HG03064 (cell line): ENCODE measurements at regions not wholly inside any gene's neighbourhood (a gene's known extent, or its start where the extent isn't known, plus 50 kb on each side); places are given as distances from the start of the nearest gene placed in this dataset.
"Not testable (repeated sequence)": the region's sequence is repeated elsewhere in the genome, so short reads cannot be mapped to it uniquely, and the experiment has no call there.

Experiments
- ATAC-seq: cut with Tn5 transposase; IDR thresholded peaks from one replicate; pipeline ENCODE4 v1.9.1; 2021; ENCODE audit warnings: low read depth; ENCODE audit not compliant: unreplicated experiment

DNA sequence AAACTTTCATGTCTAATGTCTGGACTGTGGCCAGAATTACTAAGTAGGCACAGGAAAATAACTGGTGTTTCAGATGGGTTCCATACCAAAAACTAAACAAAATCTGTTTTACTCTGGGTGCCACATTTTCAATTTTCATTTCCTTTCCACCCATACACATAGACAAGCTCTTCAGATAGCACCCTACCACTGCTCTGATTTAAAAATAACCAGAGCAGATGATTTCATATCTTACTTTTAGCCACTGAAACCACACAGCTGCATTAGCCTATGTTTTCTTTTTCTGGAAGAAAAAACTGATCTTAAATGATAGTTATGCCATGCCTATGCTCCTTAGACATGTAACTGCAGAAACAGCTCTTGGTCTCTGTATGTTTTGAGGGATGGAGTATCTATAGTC is 647.6 kb downstream of the CPS1 start:
- ATAC-seq, result peak; percentile 79

DNA sequence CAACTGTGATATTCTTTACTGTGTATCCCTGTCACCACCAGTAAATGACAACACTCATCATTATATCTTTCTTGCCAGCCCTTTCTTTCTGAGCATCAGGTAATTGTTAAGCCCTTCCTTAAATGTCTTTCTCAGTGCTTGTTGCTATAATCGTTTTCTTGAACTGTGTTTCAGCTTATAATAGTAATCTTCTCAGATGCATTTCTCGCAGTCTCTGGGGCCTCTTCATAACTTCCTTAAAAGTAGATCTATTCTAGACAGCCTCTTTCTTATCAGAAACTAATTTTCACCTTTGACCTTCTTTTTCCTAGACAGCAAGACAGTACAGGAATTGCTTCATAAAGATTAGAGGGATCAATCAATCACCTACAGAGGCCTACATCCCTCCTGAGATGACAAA is 648.1 kb downstream of the CPS1 start:
- peak; percentile 5 for ATAC-seq

DNA sequence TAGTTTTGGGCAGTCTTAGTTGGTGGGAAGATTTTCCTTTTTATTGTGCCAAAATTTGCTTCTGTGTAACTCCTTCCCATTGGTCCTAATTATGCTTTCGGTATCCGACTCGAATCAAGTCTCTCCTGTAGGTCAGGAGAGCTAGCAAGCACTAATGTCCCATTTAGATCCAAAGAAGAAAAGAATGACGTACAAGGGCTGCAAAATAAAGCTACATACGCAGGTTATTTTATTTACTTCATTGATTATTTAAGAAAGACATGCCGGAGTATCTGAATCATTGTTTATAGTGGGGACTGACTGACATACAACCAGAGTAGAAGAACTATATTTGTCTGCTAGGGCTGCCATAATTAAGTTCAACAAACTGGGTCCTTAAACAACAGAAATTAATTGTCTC is 648.5 kb downstream of the CPS1 start:
- ATAC-seq, result no peak

DNA sequence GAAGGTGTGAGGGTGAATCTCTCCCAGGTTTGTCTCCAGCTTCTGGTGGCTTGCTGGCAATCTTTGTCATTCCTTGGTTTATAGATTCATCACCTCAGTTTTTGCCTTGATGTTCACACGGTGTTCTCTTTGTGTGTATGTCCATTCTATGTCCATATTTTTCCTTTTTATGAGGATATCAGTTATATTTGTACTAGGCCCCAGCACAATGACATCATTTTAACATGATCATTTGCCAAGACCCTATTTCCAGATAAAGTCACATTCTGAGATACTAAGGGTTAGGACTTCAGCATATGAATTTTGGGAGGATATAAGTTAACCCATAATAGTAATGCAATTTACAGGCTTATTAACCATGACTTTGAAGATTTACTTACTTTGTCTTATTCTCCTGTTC is 649.0 kb downstream of the CPS1 start:
- no peak for ATAC-seq

DNA sequence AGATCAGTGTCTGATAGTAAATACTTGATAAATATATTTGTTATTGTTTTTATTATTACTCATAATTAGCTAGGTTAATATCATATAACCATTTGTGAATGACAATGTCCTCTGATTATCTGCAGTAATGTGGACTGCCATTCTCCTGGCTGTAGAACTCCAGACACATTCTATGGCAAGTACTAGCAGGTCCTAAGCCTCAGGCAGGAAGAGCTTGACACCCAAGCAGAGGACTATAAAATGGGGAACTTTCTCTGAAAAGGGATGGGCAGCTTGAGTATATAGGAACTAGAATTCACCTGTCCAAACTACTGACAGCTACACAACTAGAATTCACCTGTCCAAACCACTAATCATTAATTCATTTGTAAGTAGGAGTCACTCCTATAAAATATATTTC is 649.4 kb downstream of the CPS1 start:
- no peak for ATAC-seq

DNA sequence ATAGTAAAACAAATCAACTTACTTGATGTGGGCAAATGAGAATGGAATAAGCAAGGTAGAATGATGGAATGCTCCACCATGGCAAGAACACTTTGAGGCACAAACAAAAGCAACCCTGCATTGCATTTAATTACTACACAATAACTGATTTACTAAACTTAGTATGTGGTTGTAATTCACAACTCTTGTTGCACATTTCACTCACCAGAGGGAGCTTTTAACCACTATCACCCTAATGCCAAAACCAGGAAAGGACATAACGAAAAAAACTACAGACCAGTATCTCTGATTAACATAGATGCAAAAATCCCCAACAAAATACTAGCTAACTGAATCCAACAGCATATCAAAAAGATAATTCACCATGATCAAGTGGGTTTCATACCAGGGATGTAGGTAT is 659.8 kb downstream of the CPS1 start:
- ATAC-seq, result no peak

DNA sequence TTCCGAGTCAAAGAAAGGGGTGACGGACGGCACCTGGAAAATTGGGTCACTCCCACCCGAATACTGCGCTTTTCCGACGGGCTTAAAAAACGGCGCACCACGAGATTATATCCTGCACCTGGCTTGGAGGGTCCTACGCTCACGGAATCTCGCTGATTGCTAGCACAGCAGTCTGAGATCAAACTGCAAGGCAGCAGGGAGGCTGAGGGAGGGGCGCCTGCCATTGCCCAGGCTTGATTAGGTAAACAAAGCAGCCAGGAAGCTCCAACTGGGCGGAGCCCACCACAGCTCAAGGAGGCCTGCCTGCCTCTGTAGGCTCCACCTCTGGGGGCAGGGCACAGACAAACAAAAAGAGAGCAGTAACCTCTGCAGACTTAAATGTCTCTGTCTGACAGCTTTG is 663.1 kb downstream of the CPS1 start:
- not testable (repeated sequence) for ATAC-seq

DNA sequence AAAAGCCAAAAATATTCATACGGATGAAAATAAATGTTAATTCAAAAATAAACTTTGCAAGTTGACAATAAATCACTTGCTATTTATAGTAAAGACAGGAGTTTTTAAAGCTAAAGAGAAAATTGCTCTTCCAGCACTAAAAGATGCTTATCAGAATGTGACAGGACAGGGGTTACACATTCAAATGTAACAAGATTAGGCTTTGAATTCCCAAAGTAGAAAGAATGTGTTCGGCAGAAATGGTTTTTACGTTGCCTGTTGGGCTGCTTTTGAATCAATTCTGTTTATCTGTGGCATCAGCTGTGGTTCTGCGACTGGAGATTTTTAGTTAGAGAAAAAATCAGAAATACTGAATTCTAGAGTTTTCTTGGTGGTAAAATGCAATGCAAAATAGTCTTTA is 669.4 kb downstream of the CPS1 start:
- no peak for ATAC-seq

DNA sequence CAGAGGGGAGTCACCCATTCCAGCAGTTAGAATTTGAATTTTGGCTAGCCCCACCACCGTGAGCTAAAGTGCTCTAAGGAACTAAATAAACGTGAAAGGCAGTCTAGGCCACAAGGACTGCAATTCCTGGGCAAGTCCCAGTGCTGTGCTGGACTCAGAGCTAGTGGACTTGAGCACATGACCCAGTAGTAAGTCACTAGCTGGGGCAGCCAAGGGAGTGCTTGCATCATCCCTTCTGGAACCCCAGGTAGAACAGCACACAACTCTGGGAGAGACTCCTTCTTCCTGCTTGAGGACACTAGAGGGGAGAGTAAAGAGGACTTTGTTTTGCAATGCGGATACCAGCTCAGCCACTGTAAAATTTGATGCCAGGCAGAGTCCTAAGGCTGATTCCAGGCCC is 672.2 kb downstream of the CPS1 start:
- no peak for ATAC-seq

DNA sequence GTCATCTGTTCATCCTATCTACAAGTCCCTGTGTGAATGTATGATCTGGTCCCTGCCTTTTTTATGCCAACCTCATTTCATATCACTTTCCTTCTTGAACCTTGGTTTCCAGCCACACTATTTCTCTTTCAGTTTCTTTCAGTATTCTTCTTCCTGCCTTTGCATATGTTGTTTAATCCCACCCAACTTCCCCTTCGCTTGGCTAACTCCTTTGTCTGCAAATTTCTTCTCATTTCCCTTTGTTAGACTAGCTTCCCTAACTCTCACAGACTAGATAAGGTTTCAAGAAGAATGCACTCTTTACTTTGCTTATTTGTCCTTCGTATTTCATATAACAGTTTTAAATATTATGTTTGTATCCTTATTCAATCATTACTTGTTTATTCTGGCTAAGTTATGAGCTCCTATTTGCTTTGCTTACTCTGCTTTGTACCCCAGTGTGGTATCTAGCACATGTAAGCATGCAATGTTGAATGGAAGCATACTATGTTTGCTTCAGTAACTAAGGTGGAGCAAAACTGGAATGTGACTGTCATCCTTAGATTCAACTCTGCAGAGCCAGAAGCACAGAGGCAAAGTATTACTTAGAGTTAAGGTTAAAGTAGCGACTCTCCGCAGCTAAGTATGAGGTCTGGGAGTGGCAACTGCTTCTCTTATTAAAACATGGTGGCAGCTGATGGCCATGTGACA is 681.3 kb downstream of the CPS1 start:
- no peak for ATAC-seq

DNA sequence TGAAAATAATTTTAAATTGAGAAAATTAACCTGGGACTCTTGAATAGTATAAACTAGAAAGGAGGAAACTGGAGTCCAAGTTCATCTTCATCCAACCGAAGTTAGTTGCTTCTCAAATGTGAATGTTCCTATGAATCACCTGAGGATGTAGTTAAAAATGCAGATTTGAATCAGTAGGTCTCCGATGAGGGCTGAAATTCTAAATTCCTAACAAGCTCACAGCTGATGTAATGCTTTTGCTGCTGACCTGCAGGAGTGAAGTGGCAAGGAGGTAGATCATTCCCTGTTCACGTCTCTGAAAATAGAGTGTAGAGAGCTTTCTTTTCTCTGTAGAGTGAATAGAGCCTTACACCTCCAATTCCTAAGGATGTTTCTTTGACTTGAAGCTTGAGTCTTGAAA is 685.5 kb downstream of the CPS1 start:
- ATAC-seq, result no peak

DNA sequence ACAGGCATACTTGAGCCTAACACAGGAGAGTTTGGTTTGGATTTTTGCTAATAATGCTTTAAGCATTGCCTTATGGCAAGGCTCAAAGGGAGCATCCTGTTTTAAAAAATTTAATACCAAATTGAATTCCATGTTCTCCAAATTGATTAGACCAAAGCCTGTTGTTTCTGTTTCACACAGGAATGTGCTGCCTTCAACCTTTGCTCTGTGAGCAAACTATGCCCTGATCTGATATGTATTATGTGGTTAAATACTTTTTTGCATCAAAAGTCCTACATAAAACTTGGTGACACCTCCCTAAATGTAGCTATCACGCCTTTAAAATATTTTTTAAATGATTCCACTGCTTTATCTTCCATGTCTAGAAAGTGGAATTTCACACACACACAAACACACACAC is 691.4 kb downstream of the CPS1 start:
- no peak for ATAC-seq

DNA sequence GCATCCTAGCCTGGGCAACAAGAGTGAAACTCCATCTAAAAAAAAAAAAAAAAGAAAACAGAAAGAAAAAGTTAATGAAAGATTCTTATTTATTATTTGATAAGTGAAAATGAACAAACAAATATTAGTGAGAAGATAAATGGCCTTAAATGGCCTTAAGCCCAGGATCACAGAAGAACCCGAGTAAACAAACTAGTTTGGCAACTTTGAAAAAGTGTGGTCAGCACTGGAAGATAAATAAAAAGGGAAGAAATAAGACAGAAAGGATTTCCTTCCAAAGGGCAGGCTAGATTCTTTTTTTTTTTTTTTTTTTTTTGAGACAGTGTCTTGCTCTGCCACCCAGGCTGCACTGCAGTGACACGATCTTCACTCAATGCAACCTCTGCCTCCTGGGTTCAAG is 692.4 kb downstream of the CPS1 start:
- no peak for ATAC-seq

DNA sequence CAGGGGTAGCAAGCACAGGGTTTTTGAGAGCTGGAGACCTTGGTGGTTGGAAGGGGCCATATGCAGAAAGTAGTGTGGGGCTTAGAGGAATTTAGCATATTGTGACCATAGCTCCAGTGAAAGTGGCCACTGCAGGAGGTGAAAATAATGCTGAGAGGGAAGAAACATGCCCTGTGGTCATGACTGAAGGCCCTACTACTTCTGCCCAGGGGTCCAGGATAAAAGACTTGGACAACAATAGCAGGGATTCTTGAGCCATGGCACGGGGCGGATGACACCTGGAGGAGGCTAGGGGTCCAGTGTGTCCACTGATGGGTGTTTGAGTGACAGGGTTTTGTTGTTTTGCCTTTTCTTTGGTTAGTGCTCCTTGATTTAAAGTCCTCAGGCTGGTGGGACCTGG is 694.6 kb downstream of the CPS1 start:
- ATAC-seq, result no peak

DNA sequence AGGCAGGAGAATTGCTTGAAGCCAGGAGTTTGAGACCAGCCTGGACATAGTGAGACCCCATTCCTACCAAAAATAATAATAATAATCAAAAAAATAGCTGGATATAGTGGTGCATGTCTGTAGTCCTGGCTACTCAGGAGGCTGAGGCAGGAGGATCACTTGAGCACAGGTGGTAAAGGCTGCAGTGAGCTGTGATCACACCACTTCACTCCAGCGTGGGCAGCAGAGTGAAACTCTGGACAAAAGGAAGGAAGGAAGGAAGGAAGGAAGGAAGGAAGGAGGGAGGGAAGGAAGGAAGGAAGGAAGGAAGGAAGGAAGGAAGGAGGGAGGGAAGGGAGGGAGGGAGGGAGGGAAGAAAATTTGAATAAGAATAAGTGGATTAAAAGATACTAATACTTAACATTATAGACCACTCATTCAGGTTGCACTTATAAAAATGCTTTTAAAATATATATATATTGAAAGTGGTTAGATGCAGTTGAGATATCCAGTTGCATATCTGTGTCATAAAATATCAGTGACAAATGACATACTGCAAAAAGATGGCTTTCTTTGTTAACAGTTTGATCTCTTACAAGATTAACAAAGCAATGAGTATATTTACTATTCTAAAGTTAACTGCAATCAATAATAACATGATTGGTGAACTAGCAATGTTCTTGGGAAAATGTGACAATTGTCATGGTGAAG is 702.4 kb downstream of the CPS1 start:
- ATAC-seq, result no peak

DNA sequence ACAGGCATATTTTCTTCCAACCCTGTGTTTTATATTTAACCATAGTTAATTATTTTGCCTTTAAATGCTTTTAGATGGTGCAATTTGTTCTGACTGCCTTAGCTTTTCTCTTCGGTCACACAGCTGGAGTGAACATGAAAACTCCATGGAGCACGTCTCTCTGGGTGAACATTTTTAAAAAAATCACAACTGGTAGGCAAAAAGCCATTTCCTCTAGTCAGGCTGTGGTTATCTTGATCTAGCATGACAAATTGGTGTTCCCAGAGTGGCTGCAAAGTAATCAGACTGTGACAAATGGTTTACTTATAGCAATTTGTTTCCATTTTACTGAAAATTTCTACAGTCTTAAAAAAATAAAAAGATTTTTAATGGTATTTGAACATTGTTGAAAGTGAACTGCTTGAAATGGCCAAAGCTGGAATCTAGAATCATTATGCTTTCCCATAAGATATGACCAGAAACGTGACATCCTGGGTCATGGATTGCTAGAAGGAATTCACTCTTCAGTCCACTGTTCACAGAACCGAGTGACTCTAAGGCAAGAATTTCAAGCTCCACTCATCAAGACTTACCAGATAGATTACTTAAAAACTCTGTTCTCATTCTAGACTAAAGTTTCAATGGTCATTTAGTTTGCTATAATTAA is 703.6 kb downstream of the CPS1 start:
- no peak for ATAC-seq

DNA sequence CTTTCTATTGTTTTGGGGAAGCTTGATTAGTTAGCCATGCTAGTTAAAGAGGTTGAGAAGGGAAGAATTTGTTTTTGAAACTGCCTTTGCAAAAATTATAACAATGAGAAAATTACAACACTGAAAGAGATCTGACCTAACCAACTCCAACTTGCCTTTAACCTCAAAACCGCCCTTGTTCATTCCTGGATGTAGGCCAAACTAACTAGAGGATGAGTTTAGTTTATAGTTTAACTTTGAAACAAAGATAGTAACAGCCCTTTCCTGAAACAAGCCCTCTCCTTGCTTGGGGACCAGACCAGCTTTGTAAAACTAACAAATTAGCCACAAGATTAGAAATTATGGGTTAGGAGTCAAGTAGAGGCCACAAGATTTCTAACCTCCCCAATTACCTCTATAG is 713.9 kb downstream of the CPS1 start:
- ATAC-seq, result no peak

DNA sequence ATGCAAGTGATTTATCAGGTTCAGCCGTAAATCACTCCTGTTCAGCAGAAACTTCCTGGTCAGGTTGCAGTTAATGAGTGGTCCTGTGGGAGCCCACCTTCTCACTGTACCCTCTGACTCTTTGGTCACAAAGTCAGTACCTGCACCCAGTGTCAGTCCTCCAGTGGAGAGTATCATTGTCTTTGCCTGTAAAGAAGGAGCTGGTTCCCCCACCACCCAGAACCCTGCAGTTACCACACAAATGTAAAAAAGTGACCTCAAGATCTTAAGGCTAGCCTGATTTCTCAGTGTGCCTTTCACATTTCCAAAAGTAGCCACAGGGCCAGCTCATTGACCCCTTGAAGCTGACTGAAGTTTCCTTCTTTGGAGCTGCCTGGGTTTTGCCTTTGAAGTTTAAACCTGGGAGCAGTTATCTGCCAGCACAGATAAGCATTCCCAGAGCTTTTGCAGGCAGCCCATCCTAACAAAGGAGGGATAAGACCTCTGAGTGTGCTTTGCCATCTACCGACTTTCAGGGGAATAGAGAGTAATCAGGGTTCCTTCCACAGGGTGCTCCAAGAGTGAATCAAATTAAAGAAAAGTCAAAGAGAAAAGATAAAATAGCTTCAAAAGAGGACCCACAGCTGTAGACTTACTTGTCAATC is 725.2 kb downstream of the CPS1 start:
- no peak for ATAC-seq

DNA sequence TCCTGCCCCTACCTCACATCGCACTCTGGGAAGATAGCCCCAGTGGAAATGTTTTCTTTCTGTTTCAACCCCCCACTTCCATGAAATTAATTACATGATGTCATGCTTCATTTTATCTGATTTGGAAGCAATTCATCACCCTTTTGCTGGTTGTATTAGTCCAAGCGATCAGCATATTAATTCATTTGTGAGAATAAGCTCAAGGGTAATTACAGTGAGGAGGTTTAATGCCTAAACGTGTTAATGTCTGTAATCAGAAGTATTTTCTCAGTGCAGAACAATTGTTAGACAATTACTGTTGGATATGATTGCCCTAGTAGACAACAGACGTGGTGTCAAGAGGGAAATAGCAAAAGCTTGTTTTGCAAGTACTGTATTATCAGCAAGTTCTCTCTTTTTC is 746.3 kb downstream of the CPS1 start:
- no peak for ATAC-seq

DNA sequence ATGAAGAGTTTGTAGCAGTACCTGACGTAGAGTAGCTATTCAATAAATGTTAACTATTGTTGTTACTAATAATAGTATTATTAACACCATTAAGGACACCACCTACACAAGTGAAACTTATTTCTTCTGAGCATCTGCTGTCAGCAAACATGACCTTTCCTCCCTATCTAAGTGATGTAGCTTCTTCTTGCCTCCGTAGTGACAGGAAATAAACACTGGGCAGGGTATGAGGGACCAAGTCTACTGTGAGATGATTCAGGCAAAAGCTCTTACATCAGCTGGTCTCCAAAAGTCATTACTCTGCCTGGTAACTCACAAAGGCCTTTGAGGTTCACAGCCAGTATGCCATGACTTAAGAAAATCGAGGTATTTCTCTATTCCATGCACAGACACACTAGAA is 750.5 kb downstream of the CPS1 start:
- no peak for ATAC-seq
